SK-N-SH (cell line): ENCODE measurements at regions not wholly inside any gene's neighbourhood (a gene's known extent, or its start where the extent isn't known, plus 50 kb on each side); places are given as distances from the start of the nearest gene placed in this dataset.

Source experiments
- CTCF ChIA-PET: fragments of 300-600, 350-600 bp; formaldehyde crosslinking; extraction: SDS; loops from one replicate; lab custom pipeline; 2021; lab: Yijun Ruan, JAX
- POLR2A ChIA-PET: fragments of 350-600 bp; sonication (Branson Sonifier 250); formaldehyde crosslinking; extraction: SDS; loops from one replicate; lab custom pipeline; 2020; ENCODE audit warnings: antibody characterized with exemption, inconsistent platforms; lab: Yijun Ruan, JAX
- DNase-seq: peaks from one replicate; pipeline ENCODE4 v3.0.0; 2012
- H2AFZ ChIP-seq: fragments of 200-600 bp; sonication (generic); 2 replicates; pipeline ENCODE4 v1.8.1; 2016; ENCODE audit warnings: antibody characterized with exemption, mild to moderate bottlenecking, low read depth
- H3F3A ChIP-seq: fragments of 200-600 bp; sonication (generic); replicated peaks from 2 replicates; pipeline ENCODE3; 2016; ENCODE audit warnings: antibody characterized with exemption, mild to moderate bottlenecking; ENCODE audit not compliant: insufficient read depth
- H3K27ac ChIP-seq, 2 experiments: fragments of 200-500 bp in 1 of 2; fragments of 200-600 bp in 1 of 2; sonication (Bioruptor generic) in 1 of 2; sonication (generic), shearing (Covaris generic) in 1 of 2; 2 replicates each; pipeline versions ENCODE4 v1.5.1 to v1.6.1; 2014 to 2016; ENCODE audit warnings: low read depth in 2 of 2, inconsistent platforms in 1 of 2, low read length in 1 of 2, mild to moderate bottlenecking in 1 of 2, mixed read lengths in 1 of 2
- H3K27me3 ChIP-seq: fragments of 200-600 bp; sonication (generic), shearing (Covaris generic); 2 replicates; pipeline ENCODE4 v1.6.1; 2016; ENCODE audit warnings: mixed run types; ENCODE audit not compliant: insufficient read depth
- H3K36me3 ChIP-seq, 2 experiments: fragments of 200-500 bp in 1 of 2; fragments of 200-600 bp in 1 of 2; sonication (Bioruptor generic) in 1 of 2; sonication (generic) in 1 of 2; replicated peaks in 1 of 2; 2 replicates each; pipeline versions ENCODE3 to v1.5.1; 2014 to 2016; ENCODE audit warnings: low read length in 1 of 2, mild to moderate bottlenecking in 1 of 2; ENCODE audit not compliant: insufficient read depth in 2 of 2, control insufficient read depth in 1 of 2
- H3K4me1 ChIP-seq, 2 experiments: fragments of 200-500 bp in 1 of 2; fragments of 200-600 bp in 1 of 2; sonication (Bioruptor generic) in 1 of 2; sonication (generic), shearing (Covaris generic) in 1 of 2; 2 replicates each; pipeline versions ENCODE4 v1.5.1 to v1.6.1; 2014 to 2016; ENCODE audit warnings: low read depth in 1 of 2, low read length in 1 of 2, mixed run types in 1 of 2; ENCODE audit not compliant: insufficient read depth in 2 of 2, control insufficient read depth in 1 of 2
- H3K4me2 ChIP-seq: fragments of 200-600 bp; sonication (generic), shearing (Covaris generic); 2 replicates; pipeline ENCODE4 v1.6.1; 2017; ENCODE audit warnings: mixed run types
- H3K4me3 ChIP-seq, 2 experiments: fragments of 200-500 bp in 1 of 2; fragments of 200-600 bp in 1 of 2; sonication (Bioruptor generic) in 1 of 2; sonication (generic), shearing (Covaris generic) in 1 of 2; 2 replicates each; pipeline versions ENCODE4 v1.5.1 to v1.8.1; 2014 to 2016; ENCODE audit warnings: low read depth in 2 of 2, inconsistent platforms in 1 of 2, low read length in 1 of 2, mild to moderate bottlenecking in 1 of 2, mixed read lengths in 1 of 2, moderate library complexity in 1 of 2
- H3K79me2 ChIP-seq: fragments of 200-600 bp; sonication (generic); 2 replicates; pipeline ENCODE4 v1.8.1; 2017; ENCODE audit warnings: mild to moderate bottlenecking; ENCODE audit not compliant: insufficient read depth
- H3K9ac ChIP-seq: fragments of 200-600 bp; sonication (generic); 2 replicates; pipeline ENCODE4 v1.6.1; 2017; ENCODE audit warnings: mixed run types
- H3K9me2 ChIP-seq: fragments of 200-600 bp; sonication (generic); 2 replicates; pipeline ENCODE4 v1.6.1; 2017; ENCODE audit warnings: mixed run types
- H3K9me3 ChIP-seq: fragments of 200-600 bp; sonication (generic); 2 replicates; pipeline ENCODE4 v1.6.1; 2017; ENCODE audit warnings: mixed run types, mild to moderate bottlenecking, moderate library complexity
- H4K20me1 ChIP-seq: fragments of 200-600 bp; sonication (generic); 2 replicates; pipeline ENCODE4 v1.6.1; 2017; ENCODE audit warnings: mild to moderate bottlenecking, mixed run types; ENCODE audit not compliant: insufficient read depth
- EP300 ChIP-seq, 2 experiments: IDR thresholded peaks; 2 replicates each; pipeline versions ENCODE4 v1.4.0 to v1.6.1; 2012; ENCODE audit warnings: borderline replicate concordance in 1 of 2, low read depth in 1 of 2, low read length in 1 of 2
- EZH2phosphoT487 ChIP-seq: fragments of 200-600 bp; sonication (generic); IDR thresholded peaks from 2 replicates; pipeline ENCODE4 v1.6.1; 2017; ENCODE audit warnings: low read depth, mixed run types, mild to moderate bottlenecking, antibody characterized with exemption, moderate library complexity, borderline replicate concordance
- FOSL2 ChIP-seq: IDR thresholded peaks from 2 replicates; pipeline ENCODE4 v1.4.0; 2012; ENCODE audit warnings: low read depth, mild to moderate bottlenecking, moderate library complexity, borderline replicate concordance
- FOXJ3 ChIP-seq: sonication (generic); formaldehyde crosslinking; IDR thresholded peaks from 2 replicates; pipeline ENCODE4 v1.5.1; 2020; ENCODE audit warnings: mild to moderate bottlenecking, missing genetic modification reagents
- FOXM1 ChIP-seq: IDR thresholded peaks from 2 replicates; pipeline ENCODE4 v1.4.0; 2012; ENCODE audit warnings: low read depth, mild to moderate bottlenecking
- GABPA ChIP-seq: IDR thresholded peaks from 2 replicates; pipeline ENCODE4 v1.4.0; 2012; ENCODE audit warnings: low read depth, mild to moderate bottlenecking
- GATA2 ChIP-seq: sonication (generic); formaldehyde crosslinking; IDR thresholded peaks from 2 replicates; pipeline ENCODE4 v1.5.0; 2020; ENCODE audit warnings: mild to moderate bottlenecking, missing genetic modification reagents
- JUND ChIP-seq: IDR thresholded peaks from 2 replicates; pipeline ENCODE4 v1.4.0; 2012
- MEF2A ChIP-seq: IDR thresholded peaks from 2 replicates; pipeline ENCODE4 v1.4.0; 2012; ENCODE audit warnings: low read depth, borderline replicate concordance
- POLR2AphosphoS5 ChIP-seq: IDR thresholded peaks from 2 replicates; pipeline ENCODE4 v1.6.1; 2012; ENCODE audit warnings: low read depth, low read length
- RCOR1 ChIP-seq: fragments of 150-350 bp; IDR thresholded peaks from 2 replicates; pipeline ENCODE4 v1.6.1; 2017; ENCODE audit warnings: antibody characterized with exemption, low read length
- RXRA ChIP-seq: IDR thresholded peaks from 2 replicates; pipeline ENCODE4 v1.4.0; 2012; ENCODE audit warnings: low read depth, mild to moderate bottlenecking, borderline replicate concordance
- SIN3A ChIP-seq: IDR thresholded peaks from 2 replicates; pipeline ENCODE4 v1.6.1; 2012; ENCODE audit warnings: low read depth, mild to moderate bottlenecking, low read length, moderate library complexity, borderline replicate concordance
- SMC3 ChIP-seq: IDR thresholded peaks from 2 replicates; pipeline ENCODE4 v1.6.1; 2012; ENCODE audit warnings: low read depth, low read length, improper control_type of control experiment
- TAF1 ChIP-seq: IDR thresholded peaks from 2 replicates; pipeline ENCODE4 v1.6.1; 2012; ENCODE audit warnings: low read depth, mild to moderate bottlenecking, low read length, moderate library complexity, borderline replicate concordance
- TEAD4 ChIP-seq: IDR thresholded peaks from 2 replicates; pipeline ENCODE4 v1.4.0; 2012; ENCODE audit warnings: mild to moderate bottlenecking, borderline replicate concordance; ENCODE audit not compliant: insufficient read depth
- TF ChIP-seq, protein P1 (sequence below): fragments of 150-350 bp; IDR thresholded peaks from 2 replicates; pipeline ENCODE4 v1.6.1; 2016; ENCODE audit warnings: mild to moderate bottlenecking, low read depth, low read length
- TF ChIP-seq, protein P2 (sequence below): fragments of 200-600 bp; sonication (generic); IDR thresholded peaks from 2 replicates; pipeline ENCODE4 v1.6.1; 2017; ENCODE audit warnings: antibody characterized with exemption, mild to moderate bottlenecking, moderate library complexity
- TF ChIP-seq, protein P3 (sequence below): IDR thresholded peaks from 2 replicates; pipeline ENCODE4 v1.6.1; 2012; ENCODE audit warnings: mild to moderate bottlenecking, low read depth, low read length, moderate library complexity
- TF ChIP-seq, protein P4 (sequence below): IDR thresholded peaks from 2 replicates; pipeline ENCODE4; 2012

DNA sequence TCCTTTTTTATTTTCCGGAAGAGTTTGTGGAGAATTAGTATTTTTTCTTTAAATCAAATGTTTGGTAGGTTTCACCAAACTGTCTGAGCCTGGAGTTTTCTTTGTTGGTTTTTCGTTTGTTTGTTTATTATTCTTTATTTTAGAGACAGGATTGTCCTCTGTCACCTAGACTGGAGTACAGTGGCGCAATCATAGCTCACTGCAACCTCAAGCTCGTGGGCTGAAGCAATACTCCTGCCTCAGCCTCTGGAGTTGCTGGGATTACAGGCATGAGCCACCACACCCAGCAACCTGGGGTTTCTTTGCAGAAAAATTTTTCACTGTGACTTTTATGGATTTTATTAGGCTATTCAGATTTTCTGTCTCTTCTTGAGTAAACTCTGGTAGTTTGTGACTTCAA, 120.2 kb upstream of the LOC128125822 start (continued):
- TF ChIP-seq GATA2 (CRISPR knock-in tag) (no peak), EZH2phosphoT487 (no peak), SIN3A (no peak), FOXJ3 (CRISPR knock-in tag) (no peak), FOXM1 (no peak), EP300 (IDR thresholded peaks at IDR 0.05; ENCODE audit: borderline replicate concordance in 1 of 2, low read depth in 1 of 2, low read length in 1 of 2) (no peak), MEF2A (no peak)
- TF ChIP-seq, protein P1, sequence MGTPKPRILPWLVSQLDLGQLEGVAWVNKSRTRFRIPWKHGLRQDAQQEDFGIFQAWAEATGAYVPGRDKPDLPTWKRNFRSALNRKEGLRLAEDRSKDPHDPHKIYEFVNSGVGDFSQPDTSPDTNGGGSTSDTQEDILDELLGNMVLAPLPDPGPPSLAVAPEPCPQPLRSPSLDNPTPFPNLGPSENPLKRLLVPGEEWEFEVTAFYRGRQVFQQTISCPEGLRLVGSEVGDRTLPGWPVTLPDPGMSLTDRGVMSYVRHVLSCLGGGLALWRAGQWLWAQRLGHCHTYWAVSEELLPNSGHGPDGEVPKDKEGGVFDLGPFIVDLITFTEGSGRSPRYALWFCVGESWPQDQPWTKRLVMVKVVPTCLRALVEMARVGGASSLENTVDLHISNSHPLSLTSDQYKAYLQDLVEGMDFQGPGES = no peak

DNA sequence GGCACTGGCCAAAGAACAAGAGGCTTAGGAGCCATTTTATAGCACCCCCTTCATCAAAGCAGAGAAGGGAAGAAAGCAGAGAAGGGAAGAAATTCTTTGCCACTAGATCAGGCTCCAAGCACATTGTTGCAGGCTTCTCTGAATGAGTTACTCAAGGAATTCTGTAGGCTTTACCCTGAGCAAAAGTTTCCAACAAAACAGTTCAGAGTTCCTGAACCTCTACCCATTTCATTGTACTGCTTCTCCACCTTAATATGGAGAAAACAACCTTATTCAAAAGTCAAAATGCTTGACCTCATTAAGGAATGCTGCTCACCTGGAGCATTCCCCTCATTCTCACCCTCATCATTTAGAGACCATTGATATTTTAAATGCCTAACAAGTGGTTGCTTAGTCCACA, 115.5 kb upstream of the LOC128125822 start:
- no peak for DNase-seq
- H3K4me3 ChIP-seq = no peak overlapping the region
- H3K4me2 ChIP-seq = no peak overlapping the region
- H3K9me2 ChIP-seq = no peaks in the 10 kb centered on the region
- no peaks in the 10 kb centered on the region for H3K79me2 ChIP-seq
- TF ChIP-seq RCOR1 (no peak), FOXJ3 (CRISPR knock-in tag) (no peak), GABPA (no peak), FOSL2 (no peak), POLR2AphosphoS5 (no peak), SIN3A (no peak), SMC3 (no peak), TEAD4 (no peak), TAF1 (no peak), RXRA (no peak), JUND (no peak)
- TF ChIP-seq, protein P2, sequence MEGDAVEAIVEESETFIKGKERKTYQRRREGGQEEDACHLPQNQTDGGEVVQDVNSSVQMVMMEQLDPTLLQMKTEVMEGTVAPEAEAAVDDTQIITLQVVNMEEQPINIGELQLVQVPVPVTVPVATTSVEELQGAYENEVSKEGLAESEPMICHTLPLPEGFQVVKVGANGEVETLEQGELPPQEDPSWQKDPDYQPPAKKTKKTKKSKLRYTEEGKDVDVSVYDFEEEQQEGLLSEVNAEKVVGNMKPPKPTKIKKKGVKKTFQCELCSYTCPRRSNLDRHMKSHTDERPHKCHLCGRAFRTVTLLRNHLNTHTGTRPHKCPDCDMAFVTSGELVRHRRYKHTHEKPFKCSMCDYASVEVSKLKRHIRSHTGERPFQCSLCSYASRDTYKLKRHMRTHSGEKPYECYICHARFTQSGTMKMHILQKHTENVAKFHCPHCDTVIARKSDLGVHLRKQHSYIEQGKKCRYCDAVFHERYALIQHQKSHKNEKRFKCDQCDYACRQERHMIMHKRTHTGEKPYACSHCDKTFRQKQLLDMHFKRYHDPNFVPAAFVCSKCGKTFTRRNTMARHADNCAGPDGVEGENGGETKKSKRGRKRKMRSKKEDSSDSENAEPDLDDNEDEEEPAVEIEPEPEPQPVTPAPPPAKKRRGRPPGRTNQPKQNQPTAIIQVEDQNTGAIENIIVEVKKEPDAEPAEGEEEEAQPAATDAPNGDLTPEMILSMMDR = no peak
- TF ChIP-seq, protein P3, sequence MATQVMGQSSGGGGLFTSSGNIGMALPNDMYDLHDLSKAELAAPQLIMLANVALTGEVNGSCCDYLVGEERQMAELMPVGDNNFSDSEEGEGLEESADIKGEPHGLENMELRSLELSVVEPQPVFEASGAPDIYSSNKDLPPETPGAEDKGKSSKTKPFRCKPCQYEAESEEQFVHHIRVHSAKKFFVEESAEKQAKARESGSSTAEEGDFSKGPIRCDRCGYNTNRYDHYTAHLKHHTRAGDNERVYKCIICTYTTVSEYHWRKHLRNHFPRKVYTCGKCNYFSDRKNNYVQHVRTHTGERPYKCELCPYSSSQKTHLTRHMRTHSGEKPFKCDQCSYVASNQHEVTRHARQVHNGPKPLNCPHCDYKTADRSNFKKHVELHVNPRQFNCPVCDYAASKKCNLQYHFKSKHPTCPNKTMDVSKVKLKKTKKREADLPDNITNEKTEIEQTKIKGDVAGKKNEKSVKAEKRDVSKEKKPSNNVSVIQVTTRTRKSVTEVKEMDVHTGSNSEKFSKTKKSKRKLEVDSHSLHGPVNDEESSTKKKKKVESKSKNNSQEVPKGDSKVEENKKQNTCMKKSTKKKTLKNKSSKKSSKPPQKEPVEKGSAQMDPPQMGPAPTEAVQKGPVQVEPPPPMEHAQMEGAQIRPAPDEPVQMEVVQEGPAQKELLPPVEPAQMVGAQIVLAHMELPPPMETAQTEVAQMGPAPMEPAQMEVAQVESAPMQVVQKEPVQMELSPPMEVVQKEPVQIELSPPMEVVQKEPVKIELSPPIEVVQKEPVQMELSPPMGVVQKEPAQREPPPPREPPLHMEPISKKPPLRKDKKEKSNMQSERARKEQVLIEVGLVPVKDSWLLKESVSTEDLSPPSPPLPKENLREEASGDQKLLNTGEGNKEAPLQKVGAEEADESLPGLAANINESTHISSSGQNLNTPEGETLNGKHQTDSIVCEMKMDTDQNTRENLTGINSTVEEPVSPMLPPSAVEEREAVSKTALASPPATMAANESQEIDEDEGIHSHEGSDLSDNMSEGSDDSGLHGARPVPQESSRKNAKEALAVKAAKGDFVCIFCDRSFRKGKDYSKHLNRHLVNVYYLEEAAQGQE = no peak
- TF ChIP-seq, protein P4, sequence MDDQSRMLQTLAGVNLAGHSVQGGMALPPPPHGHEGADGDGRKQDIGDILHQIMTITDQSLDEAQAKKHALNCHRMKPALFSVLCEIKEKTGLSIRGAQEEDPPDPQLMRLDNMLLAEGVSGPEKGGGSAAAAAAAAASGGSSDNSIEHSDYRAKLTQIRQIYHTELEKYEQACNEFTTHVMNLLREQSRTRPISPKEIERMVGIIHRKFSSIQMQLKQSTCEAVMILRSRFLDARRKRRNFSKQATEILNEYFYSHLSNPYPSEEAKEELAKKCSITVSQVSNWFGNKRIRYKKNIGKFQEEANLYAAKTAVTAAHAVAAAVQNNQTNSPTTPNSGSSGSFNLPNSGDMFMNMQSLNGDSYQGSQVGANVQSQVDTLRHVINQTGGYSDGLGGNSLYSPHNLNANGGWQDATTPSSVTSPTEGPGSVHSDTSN = no peak
- H2AFZ ChIP-seq = no peak overlapping the region
- no peak overlapping the region for H3K9ac ChIP-seq
- no peaks in the 10 kb centered on the region for H3K36me3 ChIP-seq
- ChIA-PET POLR2A (no interaction called here), CTCF (no interaction called here)
- H3K27me3 ChIP-seq = no peaks in the 10 kb centered on the region
- no peaks in the 10 kb centered on the region for H3K9me3 ChIP-seq
- no peaks in the 10 kb centered on the region for H4K20me1 ChIP-seq
- H3F3A ChIP-seq = no peaks in the 10 kb centered on the region
- no peak overlapping the region for H3K27ac ChIP-seq
- H3K4me1 ChIP-seq = no peaks in the 10 kb centered on the region
